ENCODE measurements at regions not wholly inside any gene's neighbourhood (a gene's known extent, or its start where the extent isn't known, plus 50 kb on each side); places are given as distances from the start of the nearest gene placed in this dataset.

DNA sequence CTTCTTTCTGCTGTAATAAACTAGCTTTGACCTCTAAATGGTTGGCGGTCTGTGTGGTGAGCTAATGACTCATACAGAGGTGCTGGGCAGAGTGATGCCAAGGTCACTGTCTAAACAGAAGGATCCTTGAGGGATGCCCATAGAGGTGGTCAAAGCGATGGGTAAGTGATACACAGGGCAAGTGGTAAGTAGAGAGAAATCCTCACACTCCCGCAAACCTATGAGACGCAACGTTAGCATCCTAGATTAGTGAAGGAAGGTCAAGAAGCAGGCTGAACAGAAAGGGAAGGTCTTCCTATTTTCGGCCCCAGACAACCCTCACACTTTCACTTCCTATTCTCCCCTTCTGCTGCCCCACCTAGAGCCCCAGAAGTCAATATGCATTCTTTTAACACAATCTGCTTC is 65.6 kb upstream of the SESN3 start:
- TF ChIP-seq POLR2A (IDR thresholded peaks at IDR 0.05; ENCODE audit: low read depth, low read length) (no peak), TAF1 (IDR thresholded peaks at IDR 0.05; ENCODE audit: borderline replicate concordance, low read depth, low read length) (no peak)
